GM12878 (cell line): ENCODE measurements at regions not wholly inside any gene's neighbourhood (a gene's known extent, or its start where the extent isn't known, plus 50 kb on each side); places are given as distances from the start of the nearest gene placed in this dataset.

Experiments used
- ATAC-seq: fragments of 200-7000 bp; cut with Tn5 transposase; 3 replicates; pipeline ENCODE4 v1.9.1; 2020; ENCODE audit warnings: mild to moderate bottlenecking, moderate library complexity
- BruUV-seq: library from RNA; stranded (reverse); fragments of 400-500 nt; replicated peaks from 2 replicates; lab custom pipeline; 2021; lab: Mats Ljungman, UMichigan
- CTCF ChIA-PET: fragments of 300-600 bp; sonication (Branson Sonifier 250); formaldehyde crosslinking; extraction: SDS; loops from one replicate; lab custom pipeline; 2021; ENCODE audit warnings: inconsistent platforms; lab: Yijun Ruan, JAX
- POLR2A ChIA-PET: fragments of 350-600 bp; formaldehyde crosslinking; extraction: SDS; loops from one replicate; lab custom pipeline; 2021; ENCODE audit warnings: inconsistent platforms; lab: Charles Lee
- RAD21 ChIA-PET: fragments of 300-600 bp; sonication (Branson Sonifier 250); formaldehyde crosslinking; loops from one replicate; lab custom pipeline; 2023; ENCODE audit warnings: antibody characterized with exemption; ENCODE audit not compliant: unreplicated experiment; lab: Charles Lee
- SMC1A ChIA-PET: fragments of 300-600 bp; sonication (Branson Sonifier 250); formaldehyde crosslinking; loops from one replicate; lab custom pipeline; 2023; ENCODE audit not compliant: unreplicated experiment, uncharacterized antibody; lab: Charles Lee
- DNase-seq: peaks from one replicate; pipeline ENCODE4 v3.0.0-alpha.2; 2011; ENCODE audit warnings: low read depth, low spot score
- FAIRE-seq: peaks from 3 replicates; lab custom pipeline; 2011; peaks lifted over from hg19 to GRCh38; lab: Jason Lieb, UNC
- H2AFZ ChIP-seq: 2 replicates; pipeline ENCODE4 v1.6.0; 2011; ENCODE audit warnings: low read depth, low read length, control low read depth; ENCODE audit not compliant: control insufficient read depth
- H3K27ac ChIP-seq: 2 replicates; pipeline ENCODE4 v1.5.1; 2011; ENCODE audit warnings: control low read depth; ENCODE audit not compliant: control insufficient read depth, insufficient read depth
- H3K27me3 ChIP-seq, 2 experiments: replicated peaks in 1 of 2; 2 replicates each; pipeline versions ENCODE4 v1.6.0 to v1.6.1; 2011; ENCODE audit warnings: low read length in 1 of 2; ENCODE audit not compliant: control insufficient read depth in 2 of 2, insufficient read depth in 2 of 2
- H3K36me3 ChIP-seq, 2 experiments: 2 replicates each; pipeline ENCODE4 v1.5.1; 2011; ENCODE audit warnings: low read length in 1 of 2; ENCODE audit not compliant: control insufficient read depth in 2 of 2, insufficient read depth in 2 of 2
- H3K4me1 ChIP-seq: 2 replicates; pipeline ENCODE4 v1.6.1; 2011; ENCODE audit warnings: mild to moderate bottlenecking, low read length, moderate library complexity, mixed read lengths; ENCODE audit not compliant: control insufficient read depth, insufficient read depth
- H3K4me2 ChIP-seq: 2 replicates; pipeline ENCODE4 v1.6.0; 2011; ENCODE audit warnings: control low read depth; ENCODE audit not compliant: control insufficient read depth, insufficient read depth
- H3K4me3 ChIP-seq: fragments of 200-600 bp; sonication (generic); 2 replicates; pipeline ENCODE4 v1.5.1; 2016
- H3K79me2 ChIP-seq: 2 replicates; pipeline ENCODE4 v1.6.0; 2011; ENCODE audit warnings: low read length; ENCODE audit not compliant: control insufficient read depth, insufficient read depth
- H3K9ac ChIP-seq: 2 replicates; pipeline ENCODE4 v1.8.0; 2011; ENCODE audit warnings: low read length, control low read depth, mixed read lengths; ENCODE audit not compliant: control insufficient read depth, insufficient read depth
- H3K9me3 ChIP-seq: replicated peaks from 3 replicates; pipeline ENCODE4 v1.5.1; 2011; ENCODE audit warnings: mild to moderate bottlenecking, low read length; ENCODE audit not compliant: control insufficient read depth, insufficient read depth
- H4K20me1 ChIP-seq: 2 replicates; pipeline ENCODE4 v1.6.0; 2011; ENCODE audit not compliant: control insufficient read depth, insufficient read depth
- CBX3 ChIP-seq: fragments of 200-600 bp; sonication (generic); IDR thresholded peaks from 2 replicates; pipeline ENCODE4 v1.6.1; 2016; ENCODE audit warnings: low read depth, borderline replicate concordance
- CHD2 ChIP-seq: IDR thresholded peaks from 2 replicates; pipeline ENCODE4 v1.6.1; 2011; ENCODE audit warnings: low read depth, low read length, improper control_type of control experiment, borderline replicate concordance
- CREB1 ChIP-seq: IDR thresholded peaks from 2 replicates; pipeline ENCODE4 v1.6.1; 2012; ENCODE audit warnings: low read depth, mild to moderate bottlenecking, inconsistent platforms
- EZH2 ChIP-seq: IDR thresholded peaks from 2 replicates; pipeline ENCODE4 v1.6.1; 2012; ENCODE audit warnings: low read depth, mild to moderate bottlenecking, control low read depth, inconsistent platforms, low read length, borderline replicate concordance; ENCODE audit not compliant: control insufficient read depth
- GABPA ChIP-seq: IDR thresholded peaks from 2 replicates; pipeline ENCODE4 v1.6.1; 2014; ENCODE audit warnings: antibody characterized with exemption, low read depth, mild to moderate bottlenecking, inconsistent platforms
- GATAD2B ChIP-seq: fragments of 450-650 bp; conservative IDR thresholded peaks from 2 replicates; pipeline ENCODE4 v1.6.1; 2017; ENCODE audit warnings: low read depth, mild to moderate bottlenecking, moderate library complexity
- JUNB ChIP-seq: IDR thresholded peaks from 2 replicates; pipeline ENCODE4 v1.6.1; 2016; ENCODE audit warnings: antibody characterized with exemption, mild to moderate bottlenecking
- MEF2B ChIP-seq: fragments of 450-650 bp; IDR thresholded peaks from 2 replicates; pipeline ENCODE4 v1.6.1; 2018; ENCODE audit warnings: mild to moderate bottlenecking, moderate library complexity; ENCODE audit not compliant: partially characterized antibody, poor library complexity, severe bottlenecking
- PAX8 ChIP-seq: fragments of 450-650 bp; IDR thresholded peaks from 2 replicates; pipeline ENCODE4 v1.6.1; 2017; ENCODE audit warnings: mild to moderate bottlenecking, moderate library complexity
- PML ChIP-seq: IDR thresholded peaks from 2 replicates; pipeline ENCODE4 v1.6.1; 2012; ENCODE audit warnings: low read length, inconsistent platforms
- RCOR1 ChIP-seq: conservative IDR thresholded peaks from 2 replicates; pipeline ENCODE4 v1.6.1; 2012; ENCODE audit warnings: low read depth, low read length, improper control_type of control experiment
- RELB ChIP-seq: fragments of 450-650 bp; IDR thresholded peaks from 2 replicates; pipeline ENCODE4 v1.6.1; 2017; ENCODE audit warnings: low read depth, mild to moderate bottlenecking, moderate library complexity
- SUZ12 ChIP-seq: fragments of 200-600 bp; sonication (generic); IDR thresholded peaks from one replicate; pipeline ENCODE4 v1.6.1; 2018; ENCODE audit warnings: antibody characterized with exemption, mild to moderate bottlenecking; ENCODE audit not compliant: unreplicated experiment
- TCF12 ChIP-seq: IDR thresholded peaks from 2 replicates; pipeline ENCODE4 v1.6.1; 2011; ENCODE audit warnings: low read depth, mild to moderate bottlenecking, low read length
- YBX1 ChIP-seq: fragments of 450-650 bp; IDR thresholded peaks from 2 replicates; pipeline ENCODE4 v1.6.1; 2016; ENCODE audit warnings: antibody characterized with exemption
- ZNF207 ChIP-seq: fragments of 450-650 bp; IDR thresholded peaks from 2 replicates; pipeline ENCODE4 v1.6.1; 2014; ENCODE audit warnings: antibody characterized with exemption, mild to moderate bottlenecking, borderline replicate concordance
- ZNF592 ChIP-seq: fragments of 450-650 bp; IDR thresholded peaks from 2 replicates; pipeline ENCODE4 v1.6.1; 2017; ENCODE audit warnings: mild to moderate bottlenecking, moderate library complexity
- WGBS: methylation state at CpG from one replicate; pipeline ENCODE4 v1.1.6; 2016; ENCODE audit warnings: low lambda C conversion rate; ENCODE audit not compliant: insufficient replicate concordance, insufficient coverage; ENCODE audit errors: missing lambda C conversion rate; 5-methylcytosine and 5-hydroxymethylcytosine counted together
- in situ Hi-C: fragments of 300-500 bp; cut with MboI; formaldehyde crosslinking; loops from 9 replicates; pipeline ENCODE4 v1.14.3; 2018; ENCODE audit warnings: mixed read lengths
- intact Hi-C: fragments of 100-400 bp; cut with micrococcal nuclease; formaldehyde crosslinking; loops from one replicate; pipeline ENCODE4 v1.14.2; 2022; ENCODE audit not compliant: unreplicated experiment

GRCh38 chr9:2928411-2928810 is 84.5 kb upstream of the PUM3 start:
- H3K4me3 ChIP-seq, result no peak overlapping the region
- 29% methylated on average over 3 of the region's 3 CpGs for WGBS
- TF ChIP-seq PML (no peak), CREB1 (no peak), GABPA (no peak), JUNB (no peak), TCF12 (no peak), PAX8 (no peak), EZH2 (no peak), CHD2 (no peak), RELB (no peak), CBX3 (no peak), YBX1 (no peak), RCOR1 (no peak), ZNF592 (no peak), MEF2B (no peak), GATAD2B (no peak), SUZ12 (no peak), ZNF207 (no peak)
- TF ChIP-seq, all 136 proteins: peak for 0
- Histone ChIP-seq H3K27ac (no peak overlapping the region), H2AFZ (no peak overlapping the region), H4K20me1 (no peaks in the 10 kb centered on the region), H3K27me3 (no peaks in the 10 kb centered on the region), H3K9me3 (no peaks in the 10 kb centered on the region), H3K79me2 (no peaks in the 10 kb centered on the region), H3K4me2 (no peak overlapping the region), H3K4me1 (no peaks in the 10 kb centered on the region), H3K9ac (no peak overlapping the region), H3K36me3 (no peaks in the 10 kb centered on the region)
- DNase-seq (no peak), ATAC-seq (no peak), FAIRE-seq (no peak)
- ChIA-PET RAD21 (no interaction called here), SMC1A (no interaction called here), POLR2A (no interaction called here), CTCF (no interaction called here)
- intact Hi-C loops, result no loop called here
- no TSS peak for BruUV-seq
- in situ Hi-C loops, result no loop called here
